ENCODE measurements at regions not wholly inside any gene's neighbourhood (a gene's known extent, or its start where the extent isn't known, plus 50 kb on each side); places are given as distances from the start of the nearest gene placed in this dataset.

- TF ChIP-seq SIN3A (IDR thresholded peaks at IDR 0.05; ENCODE audit: borderline replicate concordance, insufficient read depth, low read length) = no peak
- no peak for TF ChIP-seq POLR2AphosphoS5 (IDR thresholded peaks at IDR 0.05; ENCODE audit: low read depth, low read length)
- TF ChIP-seq REST (IDR thresholded peaks at IDR 0.05; ENCODE audit: insufficient read depth in 1 of 2, low read depth in 2 of 2, low read length in 2 of 2) = no peak
- no peak for TF ChIP-seq TAF1 (IDR thresholded peaks at IDR 0.05; ENCODE audit: borderline replicate concordance, insufficient read depth, low read length)
- TF ChIP-seq FOXP2 (optimal IDR thresholded peaks at IDR 0.05; ENCODE audit: borderline replicate concordance, extremely low read depth, extremely low read length, insufficient read depth) = no peak
Measured at GRCh38 chr6:9711365-9711764, 703.5 kb downstream of the TFAP2A start.

- TF ChIP-seq POLR2AphosphoS5 (IDR thresholded peaks at IDR 0.05; ENCODE audit: low read depth, low read length) = no peak
- TF ChIP-seq TAF1 (IDR thresholded peaks at IDR 0.05; ENCODE audit: borderline replicate concordance, insufficient read depth, low read length) = no peak
- TF ChIP-seq SIN3A (IDR thresholded peaks at IDR 0.05; ENCODE audit: borderline replicate concordance, insufficient read depth, low read length) = no peak
- no peak for TF ChIP-seq REST (IDR thresholded peaks at IDR 0.05; ENCODE audit: insufficient read depth in 1 of 2, low read depth in 2 of 2, low read length in 2 of 2)
- TF ChIP-seq FOXP2 (optimal IDR thresholded peaks at IDR 0.05; ENCODE audit: borderline replicate concordance, extremely low read depth, extremely low read length, insufficient read depth) = no peak
Measured at GRCh38 chr6:9710574-9710973, 704.3 kb downstream of the TFAP2A start.

GRCh38 chr6:9708600-9708999, 706.3 kb downstream of the TFAP2A start:
- TF ChIP-seq POLR2AphosphoS5 (IDR thresholded peaks at IDR 0.05; ENCODE audit: low read depth, low read length) = no peak
- TF ChIP-seq REST (IDR thresholded peaks at IDR 0.05; ENCODE audit: insufficient read depth in 1 of 2, low read depth in 2 of 2, low read length in 2 of 2) = no peak
- TF ChIP-seq TAF1 (IDR thresholded peaks at IDR 0.05; ENCODE audit: borderline replicate concordance, insufficient read depth, low read length) = no peak
- no peak for TF ChIP-seq SIN3A (IDR thresholded peaks at IDR 0.05; ENCODE audit: borderline replicate concordance, insufficient read depth, low read length)
- no peak for TF ChIP-seq FOXP2 (optimal IDR thresholded peaks at IDR 0.05; ENCODE audit: borderline replicate concordance, extremely low read depth, extremely low read length, insufficient read depth)

GRCh38 chr6:9704989-9705388, 709.9 kb downstream of the TFAP2A start:
- TF ChIP-seq FOXP2 (optimal IDR thresholded peaks at IDR 0.05; ENCODE audit: borderline replicate concordance, extremely low read depth, extremely low read length, insufficient read depth) (no peak), SIN3A (IDR thresholded peaks at IDR 0.05; ENCODE audit: borderline replicate concordance, insufficient read depth, low read length) (no peak), TAF1 (IDR thresholded peaks at IDR 0.05; ENCODE audit: borderline replicate concordance, insufficient read depth, low read length) (no peak), POLR2AphosphoS5 (IDR thresholded peaks at IDR 0.05; ENCODE audit: low read depth, low read length) (no peak)

- TF ChIP-seq REST (IDR thresholded peaks at IDR 0.05; ENCODE audit: insufficient read depth in 1 of 2, low read depth in 2 of 2, low read length in 2 of 2) (no peak), POLR2AphosphoS5 (IDR thresholded peaks at IDR 0.05; ENCODE audit: low read depth, low read length) (no peak), SIN3A (IDR thresholded peaks at IDR 0.05; ENCODE audit: borderline replicate concordance, insufficient read depth, low read length) (no peak), FOXP2 (optimal IDR thresholded peaks at IDR 0.05; ENCODE audit: borderline replicate concordance, extremely low read depth, extremely low read length, insufficient read depth) (no peak), TAF1 (IDR thresholded peaks at IDR 0.05; ENCODE audit: borderline replicate concordance, insufficient read depth, low read length) (no peak)
Measured at GRCh38 chr6:9702914-9703313, 712.0 kb downstream of the TFAP2A start.

All from PFSK-1 (cell line).